ENCODE measurements at regions not wholly inside any gene's neighbourhood (a gene's known extent, or its start where the extent isn't known, plus 50 kb on each side); places are given as distances from the start of the nearest gene placed in this dataset.

DNA sequence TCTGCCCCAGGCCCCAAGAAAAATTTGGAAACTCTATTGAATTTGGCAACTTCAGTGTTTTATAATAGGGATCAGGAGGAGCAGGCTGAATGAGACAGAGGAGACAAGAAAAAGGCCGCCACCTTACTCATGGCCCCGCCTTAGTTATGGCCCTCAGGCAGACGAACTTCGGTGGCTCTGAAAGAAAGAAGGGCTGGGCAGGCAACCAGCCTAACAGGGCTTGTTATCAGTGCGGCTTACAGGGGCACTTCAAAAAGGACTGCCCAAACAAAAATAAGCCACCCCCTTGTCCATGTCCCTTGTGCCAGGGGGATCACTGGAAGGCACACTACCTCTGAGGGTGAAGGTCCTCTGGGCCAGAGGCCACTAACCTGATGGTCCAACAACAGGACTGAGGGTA lies 146.3 kb upstream of the ATF7IP start:
- H3K9me2 ChIP-seq (ENCODE audit: insufficient read depth): 0 out of 2 replicates have a peak, but pooled peaks cover 9% of the 10 kb centered on the region

More for the DNA sequence above, 146.3 kb upstream of the ATF7IP start:
- Mint-ChIP-seq H3K9me3 (peaks cover 3% of the 10 kb centered on the region; the same call in 1 of the 3 replicates), H3K4me3 (no peak overlapping the region), H3K36me3 (ENCODE audit: low read depth) (peaks cover 5% of the 10 kb centered on the region; the same call in 1 of the 3 replicates), H3K27me3 (ENCODE audit: insufficient read depth, low read depth, poor library complexity) (peaks cover 2% of the 10 kb centered on the region), H3K27ac (no peak overlapping the region), H3K4me1 (no peaks in the 10 kb centered on the region)
- H3K27ac ChIP-seq (ENCODE audit: low read depth): no peak overlapping the region
- no peak for DNase-seq (ENCODE audit: low spot score)
- H3K36me3 ChIP-seq (ENCODE audit: insufficient read depth): no peaks in the 10 kb centered on the region
- no peaks in the 10 kb centered on the region for H3K4me1 ChIP-seq (ENCODE audit: insufficient read depth)
- H3K27me3 ChIP-seq (ENCODE audit: insufficient read depth): no peaks in the 10 kb centered on the region
- H3K4me3 ChIP-seq: no peak overlapping the region
- ATAC-seq: no peak
- no peaks in the 10 kb centered on the region for H4K20me1 ChIP-seq (replicated peaks; ENCODE audit: insufficient read depth)
- H3F3A ChIP-seq (replicated peaks; ENCODE audit: low read depth): no peaks in the 10 kb centered on the region
- H2AFZ ChIP-seq: no peak overlapping the region
- H3K79me2 ChIP-seq (replicated peaks; ENCODE audit: insufficient read depth): no peaks in the 10 kb centered on the region
- TF ChIP-seq, protein P1, sequence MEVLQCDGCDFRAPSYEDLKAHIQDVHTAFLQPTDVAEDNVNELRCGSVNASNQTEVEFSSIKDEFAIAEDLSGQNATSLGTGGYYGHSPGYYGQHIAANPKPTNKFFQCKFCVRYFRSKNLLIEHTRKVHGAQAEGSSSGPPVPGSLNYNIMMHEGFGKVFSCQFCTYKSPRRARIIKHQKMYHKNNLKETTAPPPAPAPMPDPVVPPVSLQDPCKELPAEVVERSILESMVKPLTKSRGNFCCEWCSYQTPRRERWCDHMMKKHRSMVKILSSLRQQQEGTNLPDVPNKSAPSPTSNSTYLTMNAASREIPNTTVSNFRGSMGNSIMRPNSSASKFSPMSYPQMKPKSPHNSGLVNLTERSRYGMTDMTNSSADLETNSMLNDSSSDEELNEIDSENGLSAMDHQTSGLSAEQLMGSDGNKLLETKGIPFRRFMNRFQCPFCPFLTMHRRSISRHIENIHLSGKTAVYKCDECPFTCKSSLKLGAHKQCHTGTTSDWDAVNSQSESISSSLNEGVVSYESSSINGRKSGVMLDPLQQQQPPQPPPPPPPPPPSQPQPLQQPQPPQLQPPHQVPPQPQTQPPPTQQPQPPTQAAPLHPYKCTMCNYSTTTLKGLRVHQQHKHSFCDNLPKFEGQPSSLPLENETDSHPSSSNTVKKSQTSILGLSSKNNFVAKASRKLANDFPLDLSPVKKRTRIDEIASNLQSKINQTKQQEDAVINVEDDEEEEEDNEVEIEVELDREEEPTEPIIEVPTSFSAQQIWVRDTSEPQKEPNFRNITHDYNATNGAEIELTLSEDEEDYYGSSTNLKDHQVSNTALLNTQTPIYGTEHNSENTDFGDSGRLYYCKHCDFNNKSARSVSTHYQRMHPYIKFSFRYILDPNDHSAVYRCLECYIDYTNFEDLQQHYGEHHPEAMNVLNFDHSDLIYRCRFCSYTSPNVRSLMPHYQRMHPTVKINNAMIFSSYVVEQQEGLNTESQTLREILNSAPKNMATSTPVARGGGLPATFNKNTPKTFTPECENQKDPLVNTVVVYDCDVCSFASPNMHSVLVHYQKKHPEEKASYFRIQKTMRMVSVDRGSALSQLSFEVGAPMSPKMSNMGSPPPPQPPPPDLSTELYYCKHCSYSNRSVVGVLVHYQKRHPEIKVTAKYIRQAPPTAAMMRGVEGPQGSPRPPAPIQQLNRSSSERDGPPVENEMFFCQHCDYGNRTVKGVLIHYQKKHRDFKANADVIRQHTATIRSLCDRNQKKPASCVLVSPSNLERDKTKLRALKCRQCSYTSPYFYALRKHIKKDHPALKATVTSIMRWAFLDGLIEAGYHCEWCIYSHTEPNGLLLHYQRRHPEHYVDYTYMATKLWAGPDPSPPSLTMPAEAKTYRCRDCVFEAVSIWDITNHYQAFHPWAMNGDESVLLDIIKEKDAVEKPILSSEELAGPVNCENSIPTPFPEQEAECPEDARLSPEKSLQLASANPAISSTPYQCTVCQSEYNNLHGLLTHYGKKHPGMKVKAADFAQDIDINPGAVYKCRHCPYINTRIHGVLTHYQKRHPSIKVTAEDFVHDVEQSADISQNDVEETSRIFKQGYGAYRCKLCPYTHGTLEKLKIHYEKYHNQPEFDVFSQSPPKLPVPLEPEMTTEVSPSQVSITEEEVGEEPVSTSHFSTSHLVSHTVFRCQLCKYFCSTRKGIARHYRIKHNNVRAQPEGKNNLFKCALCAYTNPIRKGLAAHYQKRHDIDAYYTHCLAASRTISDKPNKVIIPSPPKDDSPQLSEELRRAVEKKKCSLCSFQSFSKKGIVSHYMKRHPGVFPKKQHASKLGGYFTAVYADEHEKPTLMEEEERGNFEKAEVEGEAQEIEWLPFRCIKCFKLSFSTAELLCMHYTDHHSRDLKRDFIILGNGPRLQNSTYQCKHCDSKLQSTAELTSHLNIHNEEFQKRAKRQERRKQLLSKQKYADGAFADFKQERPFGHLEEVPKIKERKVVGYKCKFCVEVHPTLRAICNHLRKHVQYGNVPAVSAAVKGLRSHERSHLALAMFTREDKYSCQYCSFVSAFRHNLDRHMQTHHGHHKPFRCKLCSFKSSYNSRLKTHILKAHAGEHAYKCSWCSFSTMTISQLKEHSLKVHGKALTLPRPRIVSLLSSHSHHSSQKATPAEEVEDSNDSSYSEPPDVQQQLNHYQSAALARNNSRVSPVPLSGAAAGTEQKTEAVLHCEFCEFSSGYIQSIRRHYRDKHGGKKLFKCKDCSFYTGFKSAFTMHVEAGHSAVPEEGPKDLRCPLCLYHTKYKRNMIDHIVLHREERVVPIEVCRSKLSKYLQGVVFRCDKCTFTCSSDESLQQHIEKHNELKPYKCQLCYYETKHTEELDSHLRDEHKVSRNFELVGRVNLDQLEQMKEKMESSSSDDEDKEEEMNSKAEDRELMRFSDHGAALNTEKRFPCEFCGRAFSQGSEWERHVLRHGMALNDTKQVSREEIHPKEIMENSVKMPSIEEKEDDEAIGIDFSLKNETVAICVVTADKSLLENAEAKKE (CRISPR knock-in tag; IDR thresholded peaks at IDR 0.05): no peak
- TF ChIP-seq STAT1 (IDR thresholded peaks at IDR 0.05; ENCODE audit: unreplicated experiment) (no peak), EZH2phosphoT487 (IDR thresholded peaks at IDR 0.05; ENCODE audit: unreplicated experiment) (no peak), JUNB (IDR thresholded peaks at IDR 0.05; ENCODE audit: unreplicated experiment) (no peak), POLR2AphosphoS5 (IDR thresholded peaks at IDR 0.05; ENCODE audit: low read depth) (no peak), ZNF331 (CRISPR knock-in tag; IDR thresholded peaks at IDR 0.05; ENCODE audit: low read depth) (no peak), NANOG (IDR thresholded peaks at IDR 0.05; ENCODE audit: borderline replicate concordance) (no peak), EZH2 (IDR thresholded peaks at IDR 0.05; ENCODE audit: low read depth, unreplicated experiment) (no peak), CREB1 (CRISPR knock-in tag; IDR thresholded peaks at IDR 0.05; ENCODE audit: low read depth) (no peak), ZNF114 (CRISPR knock-in tag; IDR thresholded peaks at IDR 0.05) (no peak)
- TF ChIP-seq, protein P2, sequence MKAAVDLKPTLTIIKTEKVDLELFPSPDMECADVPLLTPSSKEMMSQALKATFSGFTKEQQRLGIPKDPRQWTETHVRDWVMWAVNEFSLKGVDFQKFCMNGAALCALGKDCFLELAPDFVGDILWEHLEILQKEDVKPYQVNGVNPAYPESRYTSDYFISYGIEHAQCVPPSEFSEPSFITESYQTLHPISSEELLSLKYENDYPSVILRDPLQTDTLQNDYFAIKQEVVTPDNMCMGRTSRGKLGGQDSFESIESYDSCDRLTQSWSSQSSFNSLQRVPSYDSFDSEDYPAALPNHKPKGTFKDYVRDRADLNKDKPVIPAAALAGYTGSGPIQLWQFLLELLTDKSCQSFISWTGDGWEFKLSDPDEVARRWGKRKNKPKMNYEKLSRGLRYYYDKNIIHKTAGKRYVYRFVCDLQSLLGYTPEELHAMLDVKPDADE (IDR thresholded peaks at IDR 0.05): no peak
- TF ChIP-seq, protein P3, sequence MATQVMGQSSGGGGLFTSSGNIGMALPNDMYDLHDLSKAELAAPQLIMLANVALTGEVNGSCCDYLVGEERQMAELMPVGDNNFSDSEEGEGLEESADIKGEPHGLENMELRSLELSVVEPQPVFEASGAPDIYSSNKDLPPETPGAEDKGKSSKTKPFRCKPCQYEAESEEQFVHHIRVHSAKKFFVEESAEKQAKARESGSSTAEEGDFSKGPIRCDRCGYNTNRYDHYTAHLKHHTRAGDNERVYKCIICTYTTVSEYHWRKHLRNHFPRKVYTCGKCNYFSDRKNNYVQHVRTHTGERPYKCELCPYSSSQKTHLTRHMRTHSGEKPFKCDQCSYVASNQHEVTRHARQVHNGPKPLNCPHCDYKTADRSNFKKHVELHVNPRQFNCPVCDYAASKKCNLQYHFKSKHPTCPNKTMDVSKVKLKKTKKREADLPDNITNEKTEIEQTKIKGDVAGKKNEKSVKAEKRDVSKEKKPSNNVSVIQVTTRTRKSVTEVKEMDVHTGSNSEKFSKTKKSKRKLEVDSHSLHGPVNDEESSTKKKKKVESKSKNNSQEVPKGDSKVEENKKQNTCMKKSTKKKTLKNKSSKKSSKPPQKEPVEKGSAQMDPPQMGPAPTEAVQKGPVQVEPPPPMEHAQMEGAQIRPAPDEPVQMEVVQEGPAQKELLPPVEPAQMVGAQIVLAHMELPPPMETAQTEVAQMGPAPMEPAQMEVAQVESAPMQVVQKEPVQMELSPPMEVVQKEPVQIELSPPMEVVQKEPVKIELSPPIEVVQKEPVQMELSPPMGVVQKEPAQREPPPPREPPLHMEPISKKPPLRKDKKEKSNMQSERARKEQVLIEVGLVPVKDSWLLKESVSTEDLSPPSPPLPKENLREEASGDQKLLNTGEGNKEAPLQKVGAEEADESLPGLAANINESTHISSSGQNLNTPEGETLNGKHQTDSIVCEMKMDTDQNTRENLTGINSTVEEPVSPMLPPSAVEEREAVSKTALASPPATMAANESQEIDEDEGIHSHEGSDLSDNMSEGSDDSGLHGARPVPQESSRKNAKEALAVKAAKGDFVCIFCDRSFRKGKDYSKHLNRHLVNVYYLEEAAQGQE (IDR thresholded peaks at IDR 0.05; ENCODE audit: unreplicated experiment): no peak
- TF ChIP-seq, protein P4, sequence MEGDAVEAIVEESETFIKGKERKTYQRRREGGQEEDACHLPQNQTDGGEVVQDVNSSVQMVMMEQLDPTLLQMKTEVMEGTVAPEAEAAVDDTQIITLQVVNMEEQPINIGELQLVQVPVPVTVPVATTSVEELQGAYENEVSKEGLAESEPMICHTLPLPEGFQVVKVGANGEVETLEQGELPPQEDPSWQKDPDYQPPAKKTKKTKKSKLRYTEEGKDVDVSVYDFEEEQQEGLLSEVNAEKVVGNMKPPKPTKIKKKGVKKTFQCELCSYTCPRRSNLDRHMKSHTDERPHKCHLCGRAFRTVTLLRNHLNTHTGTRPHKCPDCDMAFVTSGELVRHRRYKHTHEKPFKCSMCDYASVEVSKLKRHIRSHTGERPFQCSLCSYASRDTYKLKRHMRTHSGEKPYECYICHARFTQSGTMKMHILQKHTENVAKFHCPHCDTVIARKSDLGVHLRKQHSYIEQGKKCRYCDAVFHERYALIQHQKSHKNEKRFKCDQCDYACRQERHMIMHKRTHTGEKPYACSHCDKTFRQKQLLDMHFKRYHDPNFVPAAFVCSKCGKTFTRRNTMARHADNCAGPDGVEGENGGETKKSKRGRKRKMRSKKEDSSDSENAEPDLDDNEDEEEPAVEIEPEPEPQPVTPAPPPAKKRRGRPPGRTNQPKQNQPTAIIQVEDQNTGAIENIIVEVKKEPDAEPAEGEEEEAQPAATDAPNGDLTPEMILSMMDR (conservative IDR thresholded peaks at IDR 0.05; ENCODE audit: low read depth in 2 of 2): no peak
- no peak overlapping the region for H3K4me2 ChIP-seq

All from GM23338 (cell line).